ENCODE measurements at regions not wholly inside any gene's neighbourhood (a gene's known extent, or its start where the extent isn't known, plus 50 kb on each side); places are given as distances from the start of the nearest gene placed in this dataset.

DNA sequence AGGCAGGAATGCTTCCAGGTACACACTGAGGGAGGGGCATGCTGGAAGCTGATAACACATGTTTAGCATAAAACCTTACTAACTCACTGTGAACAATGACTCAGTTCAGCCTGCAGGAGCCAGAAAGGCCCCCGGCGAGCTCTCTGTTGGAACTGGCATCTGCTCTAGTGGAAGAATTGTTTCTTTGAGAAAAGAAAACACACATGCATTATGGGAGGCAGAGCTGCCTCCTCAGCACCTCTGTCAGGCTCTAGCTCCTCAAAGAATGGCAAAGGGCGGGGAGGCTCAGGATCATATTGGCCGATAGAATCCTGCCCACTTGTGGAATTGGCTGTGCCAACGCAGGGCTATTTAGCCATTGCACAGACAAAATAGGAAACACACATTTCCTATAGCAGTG lies 338.3 kb downstream of the CXCL12 start:
- TF ChIP-seq RCOR1 (IDR thresholded peaks at IDR 0.05; ENCODE audit: low read depth, low read length) (no peak), PHF8 (IDR thresholded peaks at IDR 0.05; ENCODE audit: borderline replicate concordance, low read depth) (no peak), FOSB (CRISPR knock-in tag; IDR thresholded peaks at IDR 0.05) (no peak), RNF2 (IDR thresholded peaks at IDR 0.05; ENCODE audit: borderline replicate concordance, low read depth) (no peak), TP53 (CRISPR knock-in tag; IDR thresholded peaks at IDR 0.05) (no peak), NPAS2 (CRISPR knock-in tag; IDR thresholded peaks at IDR 0.05; ENCODE audit: borderline replicate concordance) (no peak), GATA3 (IDR thresholded peaks at IDR 0.05; ENCODE audit: borderline replicate concordance) (no peak)
- TF ChIP-seq, protein P1, sequence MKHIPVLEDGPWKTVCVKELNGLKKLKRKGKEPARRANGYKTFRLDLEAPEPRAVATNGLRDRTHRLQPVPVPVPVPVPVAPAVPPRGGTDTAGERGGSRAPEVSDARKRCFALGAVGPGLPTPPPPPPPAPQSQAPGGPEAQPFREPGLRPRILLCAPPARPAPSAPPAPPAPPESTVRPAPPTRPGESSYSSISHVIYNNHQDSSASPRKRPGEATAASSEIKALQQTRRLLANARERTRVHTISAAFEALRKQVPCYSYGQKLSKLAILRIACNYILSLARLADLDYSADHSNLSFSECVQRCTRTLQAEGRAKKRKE (CRISPR knock-in tag; IDR thresholded peaks at IDR 0.05; ENCODE audit: low read depth): no peak
- ChIA-PET POLR2A (no interaction called here), CTCF (no interaction called here)
- no peaks in the 10 kb centered on the region for H3K4me1 ChIP-seq
- H3K4me3 ChIP-seq: no peak overlapping the region
- H3K4me2 ChIP-seq: no peak overlapping the region
- no peak overlapping the region for H3K27ac ChIP-seq
- no peak for DNase-seq (ENCODE audit: low read depth in 1 of 2, low spot score in 1 of 2)
- WGBS (ENCODE audit: missing lambda C conversion rate): 20% methylated on average over 5 of the region's 5 CpGs
- FAIRE-seq: no peak
- ATAC-seq: no peak
- H3K9me3 ChIP-seq: no peaks in the 10 kb centered on the region

DNA sequence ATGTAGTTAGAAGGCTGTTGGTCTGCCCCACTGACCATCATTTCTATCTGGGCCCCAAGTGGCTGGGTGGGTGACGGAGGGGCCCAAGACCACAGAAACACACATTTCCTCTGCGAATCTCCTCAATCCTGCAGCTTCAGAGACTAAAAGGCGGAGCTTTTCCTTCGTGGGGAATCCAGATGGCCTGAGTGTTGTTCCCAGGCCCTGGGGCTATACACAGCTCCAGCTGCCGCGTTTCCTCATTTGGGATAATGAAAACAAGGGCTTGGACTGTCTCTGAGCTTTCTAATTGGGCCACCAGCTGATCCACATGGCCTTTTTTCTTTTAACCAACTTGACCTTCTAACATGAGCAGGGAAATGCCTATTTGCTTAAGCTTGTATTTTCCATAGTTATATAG lies 339.9 kb downstream of the CXCL12 start:
- Histone ChIP-seq H3K4me1 (no peaks in the 10 kb centered on the region), H3K4me2 (no peak overlapping the region), H3K9me3 (no peaks in the 10 kb centered on the region), H3K4me3 (no peak overlapping the region), H3K27ac (no peak overlapping the region)
- 4% methylated on average over 6 of the region's 6 CpGs for whole genome bisulfite sequencing (ENCODE audit: missing lambda C conversion rate)
- no peak for DNase-seq (ENCODE audit: low read depth in 1 of 2, low spot score in 1 of 2)
- CTCF ChIA-PET: no interaction called here
- POLR2A ChIA-PET: no interaction called here
- ATAC-seq: no peak
- no peak for FAIRE-seq
- TF ChIP-seq SREBF2 (IDR thresholded peaks at IDR 0.05): no peak
- no peak for TF ChIP-seq JUN (IDR thresholded peaks at IDR 0.05)
- no peak for TF ChIP-seq HOXB13 (CRISPR knock-in tag; IDR thresholded peaks at IDR 0.05; ENCODE audit: low read depth)
- TF ChIP-seq, protein P2, sequence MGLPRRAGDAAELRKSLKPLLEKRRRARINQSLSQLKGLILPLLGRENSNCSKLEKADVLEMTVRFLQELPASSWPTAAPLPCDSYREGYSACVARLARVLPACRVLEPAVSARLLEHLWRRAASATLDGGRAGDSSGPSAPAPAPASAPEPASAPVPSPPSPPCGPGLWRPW (IDR thresholded peaks at IDR 0.05): no peak
- no peak for TF ChIP-seq ZFP36 (IDR thresholded peaks at IDR 0.05; ENCODE audit: borderline replicate concordance, partially characterized antibody)
- no peak for TF ChIP-seq RNF2 (IDR thresholded peaks at IDR 0.05; ENCODE audit: borderline replicate concordance, low read depth)
- TF ChIP-seq ZC3H11A (IDR thresholded peaks at IDR 0.05): no peak
- no peak for TF ChIP-seq CBX2 (IDR thresholded peaks at IDR 0.05; ENCODE audit: borderline replicate concordance, low read depth)
- TF ChIP-seq BHLHE40 (IDR thresholded peaks at IDR 0.05; ENCODE audit: low read depth, low read length): no peak

DNA sequence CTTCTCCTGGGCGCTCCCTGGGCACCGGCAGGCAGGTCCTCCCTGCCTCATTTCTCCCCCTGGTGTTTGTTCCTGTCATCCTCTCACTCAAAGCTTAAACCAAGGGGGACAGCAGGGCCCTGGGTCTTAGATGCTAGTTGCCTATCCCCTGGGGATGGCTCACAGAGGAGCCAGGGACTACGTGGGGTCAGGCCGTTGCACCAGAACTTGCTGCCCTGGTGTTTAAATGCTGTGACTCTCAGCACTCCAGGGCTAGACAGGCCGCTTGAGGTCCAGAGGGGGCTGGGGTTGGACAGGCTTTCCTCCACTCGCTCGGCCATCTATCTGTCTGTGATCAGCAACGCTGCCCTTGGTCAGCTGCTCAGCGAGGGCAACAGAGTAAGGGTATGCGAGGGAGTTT lies 340.3 kb downstream of the CXCL12 start:
- Histone ChIP-seq H3K4me1 (no peaks in the 10 kb centered on the region), H3K4me2 (no peak overlapping the region), H3K9me3 (no peaks in the 10 kb centered on the region), H3K27ac (no peak overlapping the region), H3K4me3 (no peak overlapping the region)
- ChIA-PET POLR2A (no interaction called here), CTCF (interaction anchor here (0.8 kb wide), 1 partner anchor 355 kb away, joined by 3 read pairs; no protein-coding TSS in a partner anchor)
- no peak for DNase-seq (ENCODE audit: low read depth in 1 of 2, low spot score in 1 of 2)
- TF ChIP-seq EHF (CRISPR knock-in tag; IDR thresholded peaks at IDR 0.05): no peak
- TF ChIP-seq, protein P3, sequence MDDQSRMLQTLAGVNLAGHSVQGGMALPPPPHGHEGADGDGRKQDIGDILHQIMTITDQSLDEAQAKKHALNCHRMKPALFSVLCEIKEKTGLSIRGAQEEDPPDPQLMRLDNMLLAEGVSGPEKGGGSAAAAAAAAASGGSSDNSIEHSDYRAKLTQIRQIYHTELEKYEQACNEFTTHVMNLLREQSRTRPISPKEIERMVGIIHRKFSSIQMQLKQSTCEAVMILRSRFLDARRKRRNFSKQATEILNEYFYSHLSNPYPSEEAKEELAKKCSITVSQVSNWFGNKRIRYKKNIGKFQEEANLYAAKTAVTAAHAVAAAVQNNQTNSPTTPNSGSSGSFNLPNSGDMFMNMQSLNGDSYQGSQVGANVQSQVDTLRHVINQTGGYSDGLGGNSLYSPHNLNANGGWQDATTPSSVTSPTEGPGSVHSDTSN (IDR thresholded peaks at IDR 0.05): no peak
- WGBS (ENCODE audit: missing lambda C conversion rate): 10% methylated on average over 8 of the region's 10 CpGs
- ATAC-seq: no peak
- FAIRE-seq: no peak

DNA sequence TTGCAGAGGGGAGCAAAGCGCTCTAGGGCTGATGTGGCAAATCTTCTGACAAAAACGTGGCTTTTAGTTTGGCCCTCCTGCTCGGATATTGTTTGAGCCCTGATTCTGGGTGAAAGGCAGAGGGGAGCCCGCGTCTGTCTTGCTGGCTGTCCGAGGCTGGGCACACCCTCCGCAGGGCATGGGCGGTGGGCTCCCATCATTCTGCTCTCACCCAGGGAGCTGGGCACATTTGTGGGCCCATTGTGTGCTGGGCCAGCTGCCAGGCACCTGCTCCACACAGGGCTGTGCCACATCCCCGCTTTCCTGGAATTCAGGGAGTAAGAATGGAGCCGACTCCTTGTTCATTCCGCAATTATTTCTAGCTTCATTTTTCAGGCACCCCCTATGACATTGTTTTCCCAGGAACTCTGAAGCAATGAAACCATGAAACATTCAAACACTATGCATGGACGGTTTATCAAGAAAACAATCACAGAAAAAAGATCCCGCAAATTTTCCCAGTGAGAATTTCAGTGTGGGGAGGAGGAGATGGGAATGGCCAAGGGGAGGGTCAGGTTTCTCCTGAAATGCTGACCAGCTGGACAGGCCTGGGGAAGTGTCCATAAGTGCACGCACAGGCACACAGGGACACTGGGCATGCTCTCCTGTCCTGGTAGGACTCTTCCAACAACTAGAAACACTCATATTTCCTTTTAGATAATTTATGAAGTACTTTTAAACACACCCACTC lies 341.1 kb downstream of the CXCL12 start:
- no peak for ATAC-seq
- H3K4me1 ChIP-seq: no peaks in the 10 kb centered on the region
- no peak overlapping the region for H3K4me2 ChIP-seq
- no peak overlapping the region for H3K27ac ChIP-seq
- TF ChIP-seq EP300 (IDR thresholded peaks at IDR 0.05) (no peak), RAD21 (conservative IDR thresholded peaks at IDR 0.05 in 1 of 2, IDR thresholded peaks at IDR 0.05 in 1 of 2) (no peak)
- 40% methylated on average over 14 of the region's 14 CpGs for WGBS (ENCODE audit: missing lambda C conversion rate)
- no peak overlapping the region for H3K4me3 ChIP-seq
- H3K9me3 ChIP-seq: no peaks in the 10 kb centered on the region
- DNase-seq (ENCODE audit: low read depth in 1 of 2, low spot score in 1 of 2): no peak
- ChIA-PET POLR2A (no interaction called here), CTCF (interaction anchor here (0.8 kb wide), 1 partner anchor 354 kb away, joined by 3 read pairs; no protein-coding TSS in a partner anchor)
- FAIRE-seq: no peak
